PC-3 (cell line): ENCODE measurements at regions not wholly inside any gene's neighbourhood (a gene's known extent, or its start where the extent isn't known, plus 50 kb on each side); places are given as distances from the start of the nearest gene placed in this dataset.

Source experiments
- CTCF ChIP-seq: fragments of 300-600 bp; sonication (generic); conservative IDR thresholded peaks from 2 replicates; pipeline ENCODE4 v1.5.1; 2017; ENCODE audit warnings: antibody characterized with exemption, low read depth, mild to moderate bottlenecking, low read length
- EZH2phosphoT487 ChIP-seq: fragments of 300-600 bp; sonication (generic); IDR thresholded peaks from 2 replicates; pipeline ENCODE4 v1.6.1; 2018; ENCODE audit warnings: mild to moderate bottlenecking, antibody characterized with exemption, low read length, borderline replicate concordance

- TF ChIP-seq CTCF (no peak), EZH2phosphoT487 (no peak)
These were observed 185.0 kb downstream of the TBX18 start for GRCh38 chr6:84579404-84579803.
